DND-41 (cell line): ENCODE measurements at regions not wholly inside any gene's neighbourhood (a gene's known extent, or its start where the extent isn't known, plus 50 kb on each side); places are given as distances from the start of the nearest gene placed in this dataset.

ENCODE experiments used
- ATAC-seq: fragments of 200-7000 bp; cut with Tn5 transposase; 3 replicates; pipeline ENCODE4 v1.9.1; 2021; ENCODE audit warnings: low read depth; ENCODE audit not compliant: insufficient read depth
- DNase-seq: peaks from one replicate; pipeline ENCODE4 v3.0.0-alpha.2; 2020
- H2AFZ ChIP-seq: 2 replicates; pipeline ENCODE4 v1.6.0; 2012; ENCODE audit warnings: low read depth, low read length
- H3K27ac ChIP-seq: 2 replicates; pipeline ENCODE4 v1.5.1; 2012; ENCODE audit warnings: low read length, inconsistent platforms
- H3K27me3 ChIP-seq: fragments of 200-600 bp; sonication (generic); 2 replicates; pipeline ENCODE4 v1.6.0; 2012; ENCODE audit warnings: low read length, mild to moderate bottlenecking, inconsistent platforms; ENCODE audit not compliant: insufficient read depth, poor library complexity
- H3K36me3 ChIP-seq: 2 replicates; pipeline ENCODE4 v1.5.1; 2012; ENCODE audit warnings: low read length, inconsistent platforms; ENCODE audit not compliant: insufficient read depth
- H3K4me1 ChIP-seq: 2 replicates; pipeline ENCODE4 v1.5.1; 2012; ENCODE audit warnings: mild to moderate bottlenecking, low read length; ENCODE audit not compliant: insufficient read depth
- H3K4me2 ChIP-seq: 2 replicates; pipeline ENCODE4 v1.6.0; 2012; ENCODE audit warnings: mild to moderate bottlenecking, moderate library complexity, low read length, inconsistent platforms; ENCODE audit not compliant: insufficient read depth
- H3K4me3 ChIP-seq, 2 experiments: fragments of 200-600 bp in 1 of 2; shearing (Covaris generic) in 1 of 2; 2 replicates each; pipeline ENCODE4 v1.5.1; 2012 to 2016; ENCODE audit warnings: inconsistent platforms in 2 of 2, low read length in 2 of 2, mild to moderate bottlenecking in 2 of 2, low read depth in 1 of 2, moderate library complexity in 1 of 2
- H3K79me2 ChIP-seq: 2 replicates; pipeline ENCODE4 v1.6.0; 2012; ENCODE audit warnings: low read length, inconsistent platforms; ENCODE audit not compliant: insufficient read depth
- H3K9ac ChIP-seq: 2 replicates; pipeline ENCODE4 v1.6.0; 2012; ENCODE audit warnings: low read depth, mild to moderate bottlenecking, inconsistent platforms, low read length, moderate library complexity
- H3K9me3 ChIP-seq: 2 replicates; pipeline ENCODE4 v1.5.1; 2012; ENCODE audit warnings: low read length, moderate library complexity, mild to moderate bottlenecking, inconsistent platforms; ENCODE audit not compliant: insufficient read depth, severe bottlenecking
- H4K20me1 ChIP-seq: 2 replicates; pipeline ENCODE4 v1.6.0; 2012; ENCODE audit warnings: low read length; ENCODE audit not compliant: insufficient read depth
- EZH2 ChIP-seq: IDR thresholded peaks from 3 replicates; pipeline ENCODE4 v1.6.1; 2012; ENCODE audit warnings: borderline replicate concordance, low read depth, mild to moderate bottlenecking, moderate library complexity, low read length, inconsistent platforms; ENCODE audit not compliant: severe bottlenecking
- TF ChIP-seq, protein P1 (sequence below): IDR thresholded peaks from 2 replicates; pipeline ENCODE4 v1.5.1; 2012; ENCODE audit warnings: borderline replicate concordance, low read length, moderate library complexity, mild to moderate bottlenecking; ENCODE audit not compliant: poor library complexity, severe bottlenecking; ENCODE audit errors: extremely low read depth

DNA sequence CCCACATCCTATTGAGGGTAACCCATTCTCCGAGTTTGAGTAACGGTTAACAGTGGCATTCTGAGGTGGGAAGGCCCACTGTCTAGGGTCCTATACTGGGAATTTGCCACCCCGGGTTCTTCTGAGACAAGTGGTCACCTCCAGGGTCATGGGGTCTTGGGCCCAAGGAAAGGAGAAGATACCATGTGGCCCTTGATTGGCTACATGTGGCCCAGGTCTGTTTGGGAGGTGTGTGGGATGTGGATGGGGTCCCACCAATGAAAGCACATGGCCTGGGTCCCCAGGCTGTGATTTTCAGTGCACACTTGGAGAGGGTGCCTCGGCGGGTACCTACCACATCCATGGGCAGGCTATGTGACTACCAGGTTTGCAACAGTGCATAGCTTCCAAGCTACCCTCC is 214.4 kb downstream of the UBE3A start:
- Histone ChIP-seq H3K4me1 (no peaks in the 10 kb centered on the region), H3K36me3 (no peaks in the 10 kb centered on the region), H4K20me1 (no peaks in the 10 kb centered on the region), H3K4me2 (no peak overlapping the region), H3K9me3 (peaks cover 21% of the 10 kb centered on the region), H3K4me3 (no peak overlapping the region), H3K27ac (no peak overlapping the region), H3K79me2 (no peaks in the 10 kb centered on the region), H3K9ac (no peak overlapping the region), H3K27me3 (no peaks in the 10 kb centered on the region), H2AFZ (no peak overlapping the region)
- no peak for ATAC-seq
- TF ChIP-seq, protein P1, sequence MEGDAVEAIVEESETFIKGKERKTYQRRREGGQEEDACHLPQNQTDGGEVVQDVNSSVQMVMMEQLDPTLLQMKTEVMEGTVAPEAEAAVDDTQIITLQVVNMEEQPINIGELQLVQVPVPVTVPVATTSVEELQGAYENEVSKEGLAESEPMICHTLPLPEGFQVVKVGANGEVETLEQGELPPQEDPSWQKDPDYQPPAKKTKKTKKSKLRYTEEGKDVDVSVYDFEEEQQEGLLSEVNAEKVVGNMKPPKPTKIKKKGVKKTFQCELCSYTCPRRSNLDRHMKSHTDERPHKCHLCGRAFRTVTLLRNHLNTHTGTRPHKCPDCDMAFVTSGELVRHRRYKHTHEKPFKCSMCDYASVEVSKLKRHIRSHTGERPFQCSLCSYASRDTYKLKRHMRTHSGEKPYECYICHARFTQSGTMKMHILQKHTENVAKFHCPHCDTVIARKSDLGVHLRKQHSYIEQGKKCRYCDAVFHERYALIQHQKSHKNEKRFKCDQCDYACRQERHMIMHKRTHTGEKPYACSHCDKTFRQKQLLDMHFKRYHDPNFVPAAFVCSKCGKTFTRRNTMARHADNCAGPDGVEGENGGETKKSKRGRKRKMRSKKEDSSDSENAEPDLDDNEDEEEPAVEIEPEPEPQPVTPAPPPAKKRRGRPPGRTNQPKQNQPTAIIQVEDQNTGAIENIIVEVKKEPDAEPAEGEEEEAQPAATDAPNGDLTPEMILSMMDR = no peak
- TF ChIP-seq EZH2 = no peak
- no peak for DNase-seq

DNA sequence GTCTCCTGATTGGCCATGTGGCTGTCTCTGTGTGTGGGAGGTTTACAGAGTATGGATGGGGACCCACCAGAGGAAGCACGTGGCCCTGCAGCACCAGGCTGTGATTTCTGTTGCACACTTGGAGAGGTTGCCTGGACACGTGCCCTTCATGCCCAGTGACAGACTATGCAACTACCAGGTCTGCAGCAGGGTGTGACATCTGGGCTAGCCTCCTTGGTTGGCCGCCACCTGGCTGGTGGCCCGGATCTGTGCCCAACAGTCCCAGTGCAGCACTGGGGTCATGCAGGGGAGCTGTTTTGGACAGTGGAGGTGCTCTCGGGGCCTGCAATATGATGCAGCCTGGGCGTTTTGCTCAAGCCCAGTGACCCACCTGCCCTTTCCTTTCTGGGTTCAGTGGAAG is 212.5 kb downstream of the UBE3A start:
- no peak overlapping the region for H2AFZ ChIP-seq
- H3K4me2 ChIP-seq = no peak overlapping the region
- ATAC-seq = no peak
- no peak overlapping the region for H3K9ac ChIP-seq
- peaks cover 18% of the 10 kb centered on the region for H3K9me3 ChIP-seq
- no peaks in the 10 kb centered on the region for H4K20me1 ChIP-seq
- H3K4me1 ChIP-seq = no peaks in the 10 kb centered on the region
- H3K27ac ChIP-seq = no peak overlapping the region
- H3K36me3 ChIP-seq = no peaks in the 10 kb centered on the region
- H3K27me3 ChIP-seq = no peaks in the 10 kb centered on the region
- H3K4me3 ChIP-seq = no peak overlapping the region
- DNase-seq = no peak
- TF ChIP-seq, protein P1 = no peak
- TF ChIP-seq EZH2 = no peak
- no peaks in the 10 kb centered on the region for H3K79me2 ChIP-seq

DNA sequence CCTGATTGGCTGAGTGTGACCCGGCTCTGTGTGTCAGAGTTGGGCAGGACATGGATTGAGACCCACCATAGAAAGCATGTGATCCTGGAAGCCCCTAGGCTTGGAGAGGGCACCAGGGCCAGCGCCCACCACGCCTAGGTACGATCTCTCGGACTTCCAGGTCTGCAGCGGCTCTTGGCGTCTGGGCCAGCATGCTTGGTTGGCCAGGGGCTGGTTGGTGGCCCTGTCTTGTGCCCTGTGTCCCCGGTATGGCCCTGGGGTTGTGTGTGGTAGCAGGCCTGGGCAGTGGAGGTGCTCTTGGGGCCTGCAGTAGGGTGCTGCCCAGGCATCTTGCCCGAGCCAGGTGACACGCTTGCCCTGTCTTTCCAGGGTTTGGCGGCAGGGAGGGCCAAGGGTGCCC is 210.6 kb downstream of the UBE3A start:
- H2AFZ ChIP-seq = no peak overlapping the region
- H3K79me2 ChIP-seq = no peaks in the 10 kb centered on the region
- no peak overlapping the region for H3K9ac ChIP-seq
- no peaks in the 10 kb centered on the region for H3K27me3 ChIP-seq
- H3K9me3 ChIP-seq = peaks cover 17% of the 10 kb centered on the region
- DNase-seq (no peak), ATAC-seq (no peak)
- TF ChIP-seq, protein P1 = no peak
- TF ChIP-seq EZH2 = no peak
- no peak overlapping the region for H3K4me3 ChIP-seq
- no peak overlapping the region for H3K27ac ChIP-seq
- no peaks in the 10 kb centered on the region for H3K36me3 ChIP-seq
- H4K20me1 ChIP-seq = no peaks in the 10 kb centered on the region
- H3K4me1 ChIP-seq = no peaks in the 10 kb centered on the region
- no peak overlapping the region for H3K4me2 ChIP-seq

DNA sequence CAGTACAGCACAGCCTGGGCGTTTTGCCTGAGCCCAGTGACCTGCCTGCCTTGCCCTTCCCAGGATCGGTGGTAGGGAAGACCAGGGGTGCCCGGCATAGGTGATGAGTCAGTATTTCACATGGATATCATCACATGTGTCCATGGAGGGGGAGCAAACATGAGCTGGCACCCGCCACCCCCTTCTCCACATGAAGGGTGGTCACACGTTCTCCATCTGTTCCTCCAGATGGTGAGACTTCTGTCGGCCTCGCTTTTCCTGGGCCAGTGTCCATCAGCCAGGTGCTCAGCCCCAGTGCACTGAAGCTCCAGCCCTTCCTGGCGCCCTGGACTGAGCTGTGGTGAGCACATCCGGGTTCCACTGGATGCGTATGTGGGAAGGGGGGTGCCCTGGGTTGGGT is 208.4 kb downstream of the UBE3A start:
- Histone ChIP-seq H3K36me3 (no peaks in the 10 kb centered on the region), H3K27ac (no peak overlapping the region), H3K9me3 (peaks cover 19% of the 10 kb centered on the region), H4K20me1 (no peaks in the 10 kb centered on the region), H3K27me3 (no peaks in the 10 kb centered on the region), H3K4me2 (no peak overlapping the region), H3K4me3 (no peak overlapping the region), H2AFZ (no peak overlapping the region), H3K79me2 (no peaks in the 10 kb centered on the region), H3K4me1 (no peaks in the 10 kb centered on the region), H3K9ac (no peak overlapping the region)
- no peak for TF ChIP-seq EZH2
- TF ChIP-seq, protein P1 = no peak
- ATAC-seq = no peak
- no peak for DNase-seq
